HuH-7 (cell line): ENCODE measurements at regions not wholly inside any gene's neighbourhood (a gene's known extent, or its start where the extent isn't known, plus 50 kb on each side); places are given as distances from the start of the nearest gene placed in this dataset.

Source experiments
- DNase-seq: peaks from one replicate; pipeline ENCODE4 v3.0.0; 2011; ENCODE audit warnings: low spot score

DNA sequence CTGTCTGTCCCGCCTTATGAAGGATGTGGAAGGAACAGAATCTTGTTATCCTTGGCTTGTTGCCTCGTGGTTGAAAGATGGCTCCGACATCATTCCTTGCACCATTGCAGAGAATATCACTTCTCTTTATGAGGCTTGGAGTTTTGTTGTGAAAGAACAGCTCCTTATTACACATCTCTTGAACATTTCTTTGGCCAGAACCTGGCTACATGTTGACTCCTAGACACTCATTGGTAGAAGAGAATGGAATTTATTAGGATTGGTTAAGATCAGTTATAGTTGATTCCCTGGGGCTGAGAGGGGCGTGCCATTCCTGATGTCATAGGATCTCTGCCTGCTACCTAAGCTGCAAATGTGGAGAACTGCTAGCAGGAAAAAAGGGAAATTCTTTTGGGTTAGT lies 180.5 kb upstream of the CTBP2 start:
- no peak for DNase-seq

DNA sequence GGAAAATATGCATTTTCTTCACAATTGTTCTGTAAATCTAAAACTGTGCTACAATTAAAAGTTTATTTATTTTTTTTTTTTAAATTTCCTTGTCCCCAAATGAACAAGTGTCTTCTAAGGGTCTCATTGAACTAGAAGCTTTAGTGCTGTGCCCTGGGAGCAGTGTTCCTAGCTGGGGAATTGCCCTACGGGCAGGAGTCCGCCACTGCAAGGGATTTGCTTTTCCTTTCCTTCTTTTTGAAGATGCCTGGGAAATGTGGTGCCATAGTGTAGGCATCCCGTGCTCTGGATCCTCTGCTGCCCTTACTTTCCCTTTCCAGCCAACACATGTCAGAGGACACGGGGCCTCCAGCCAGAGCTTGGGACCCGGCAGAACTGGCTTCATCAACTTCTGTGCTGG lies 177.1 kb upstream of the CTBP2 start:
- no peak for DNase-seq

DNA sequence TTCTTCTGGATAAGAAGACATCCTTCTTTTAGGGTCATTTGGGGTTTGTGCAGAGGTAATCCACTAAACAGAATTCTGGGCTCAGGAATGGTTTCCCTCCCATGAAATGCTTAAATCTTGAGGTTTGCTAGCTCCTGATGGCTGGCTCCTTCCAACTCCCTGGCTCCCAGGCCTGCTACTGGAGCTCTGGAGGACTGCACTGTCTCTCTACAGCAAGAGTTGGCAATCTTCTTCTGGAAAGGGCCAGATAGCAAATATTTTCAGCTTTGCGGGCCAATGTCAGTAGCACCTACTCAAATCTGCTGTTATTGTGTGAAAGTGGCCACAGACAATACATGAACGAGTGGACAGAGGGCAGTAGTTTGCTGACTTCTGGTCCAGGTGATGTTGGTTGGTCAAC lies 174.2 kb upstream of the CTBP2 start:
- no peak for DNase-seq

DNA sequence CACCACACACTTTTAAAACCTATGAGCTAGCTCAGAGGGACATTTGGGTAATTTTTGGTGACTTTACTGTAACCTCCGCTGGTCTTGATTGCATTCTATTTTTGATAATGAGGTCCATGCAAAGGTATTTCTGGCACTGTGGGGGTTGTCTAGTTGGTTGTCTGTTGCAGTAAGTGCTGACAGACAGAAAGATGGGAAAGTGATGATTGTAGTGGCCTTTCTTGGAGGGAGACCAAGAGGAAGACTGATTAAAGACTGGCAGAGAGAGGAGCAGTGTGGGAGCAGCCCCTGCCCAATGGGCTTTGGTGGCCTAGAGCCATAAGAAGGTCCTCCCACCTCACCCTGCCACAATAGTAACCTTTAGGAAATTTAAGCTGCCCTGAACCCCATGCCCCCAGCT lies 173.4 kb upstream of the CTBP2 start:
- no peak for DNase-seq

DNA sequence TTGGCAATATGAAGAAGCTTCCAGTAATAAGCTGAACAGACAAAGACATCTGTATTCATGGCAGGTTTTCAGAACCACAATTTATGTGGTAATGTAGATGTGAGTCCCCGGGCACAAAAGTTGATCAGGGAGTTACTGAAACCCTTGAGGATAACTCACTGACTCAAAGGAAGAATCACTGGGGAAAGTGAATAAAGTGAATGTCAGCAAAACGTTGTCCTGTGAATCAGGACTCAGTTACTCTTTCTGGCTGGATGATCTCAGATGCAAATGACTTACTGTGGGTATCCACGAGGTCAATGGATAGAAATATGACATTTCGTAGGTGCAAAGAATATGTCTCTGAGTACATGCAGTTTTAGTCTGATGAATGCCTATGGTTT lies 172.8 kb upstream of the CTBP2 start:
- DNase-seq: no peak

DNA sequence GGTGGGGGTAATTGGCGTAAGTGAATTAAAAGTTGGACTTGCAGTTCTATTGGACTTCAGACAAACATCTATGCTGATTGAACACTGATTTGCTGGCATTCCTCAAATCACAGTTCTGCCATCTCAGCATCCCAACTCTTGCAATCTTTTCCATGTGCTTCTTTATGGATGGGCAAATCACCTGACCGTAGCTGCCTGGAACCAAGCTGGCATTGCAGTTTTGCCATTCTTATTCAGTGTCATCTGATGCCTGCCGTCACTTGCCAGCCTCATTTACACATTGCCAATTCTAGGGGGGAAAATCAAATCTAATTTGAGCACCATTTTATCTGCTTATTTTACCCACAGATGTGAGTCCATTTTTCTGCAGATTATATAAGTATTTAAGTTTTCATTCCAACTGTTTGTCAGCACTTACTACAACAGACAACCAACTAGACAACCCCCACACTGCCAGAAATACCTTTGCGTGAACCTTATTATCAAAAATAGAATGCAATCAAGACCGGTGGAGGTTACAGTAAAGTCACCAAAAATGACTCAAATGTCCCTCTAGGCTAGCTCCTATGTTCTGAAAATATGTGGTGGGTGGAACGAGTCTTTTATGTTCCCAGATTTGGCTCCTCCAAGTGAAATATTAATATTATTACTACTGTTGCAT lies 172.3 kb upstream of the CTBP2 start:
- DNase-seq: no peak

DNA sequence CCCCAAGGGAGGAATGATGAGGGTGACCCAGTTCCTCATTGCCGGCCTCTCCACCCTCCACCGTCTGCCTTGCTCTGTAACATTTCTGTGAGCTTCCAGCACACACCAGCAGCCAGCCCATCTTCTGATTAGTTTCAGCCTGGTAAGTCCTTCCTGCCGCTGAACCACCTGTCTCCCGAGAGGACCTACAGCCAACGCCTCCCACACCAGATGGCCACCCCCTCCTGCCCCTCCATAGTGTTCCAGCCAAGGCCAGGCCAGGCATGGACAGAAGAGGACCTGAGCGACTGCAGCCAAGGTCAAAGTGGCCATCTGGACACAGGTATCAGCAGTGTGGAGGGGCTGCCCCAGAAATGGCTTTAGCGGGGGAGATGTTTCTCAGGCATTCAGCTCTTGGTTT lies 170.7 kb upstream of the CTBP2 start:
- DNase-seq: no peak

DNA sequence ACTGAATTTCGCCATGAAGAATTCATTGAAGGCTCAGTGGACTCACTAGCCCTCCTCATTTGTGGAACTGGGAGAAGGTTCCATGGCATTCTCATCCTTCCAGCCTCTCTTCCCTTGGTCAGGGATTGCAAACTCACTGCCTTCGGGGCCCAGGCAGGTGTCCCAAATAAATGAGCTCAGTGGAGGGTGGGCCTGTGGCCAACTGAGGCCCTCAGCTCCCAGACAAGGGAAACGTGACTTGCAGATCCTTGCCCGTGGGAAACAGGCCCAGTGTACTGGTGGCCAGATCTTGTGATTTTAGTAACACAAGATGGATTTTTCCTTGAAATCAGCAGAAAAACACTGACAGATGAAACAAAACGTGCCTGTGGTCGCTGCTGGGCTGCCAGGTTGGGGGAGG lies 168.7 kb upstream of the CTBP2 start:
- no peak for DNase-seq

DNA sequence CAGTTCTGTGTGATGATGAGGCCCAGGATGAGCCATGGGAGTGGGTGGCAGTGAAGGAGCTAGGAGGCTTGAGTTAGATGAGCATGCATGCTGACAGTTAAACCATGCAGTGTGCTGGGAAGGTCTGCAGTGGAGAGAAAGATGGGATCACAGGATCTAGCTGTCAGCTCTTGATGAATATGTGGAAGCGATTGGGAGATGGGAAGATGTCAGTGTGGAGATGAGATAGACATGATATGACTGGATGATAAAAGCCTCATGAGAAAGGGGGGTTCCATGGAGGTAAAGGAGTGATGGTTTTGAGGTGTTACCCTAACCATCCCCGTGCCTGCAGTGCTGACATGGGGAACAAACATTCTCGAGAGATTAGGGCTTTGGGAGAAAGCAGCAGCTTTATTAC lies 165.0 kb upstream of the CTBP2 start:
- DNase-seq: no peak

DNA sequence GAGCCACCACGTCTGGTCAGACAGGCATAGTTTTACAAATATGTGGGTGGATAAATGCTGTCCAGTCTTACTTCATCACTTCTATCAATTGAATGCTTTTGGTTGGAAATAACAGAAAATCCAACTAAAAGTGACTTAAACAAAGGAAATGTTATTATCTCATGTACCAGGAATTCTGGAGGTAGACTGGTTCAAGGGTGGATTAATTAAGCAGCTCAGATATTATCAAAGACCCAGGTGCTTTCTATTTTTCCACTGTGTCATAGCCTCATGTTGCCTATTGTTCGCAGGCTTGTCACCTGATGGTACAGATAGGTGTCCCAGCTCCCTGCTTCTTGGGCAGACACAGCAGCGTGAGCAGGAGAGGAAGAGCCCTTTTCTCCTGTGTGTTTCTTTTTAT lies 156.1 kb upstream of the CTBP2 start:
- no peak for DNase-seq

DNA sequence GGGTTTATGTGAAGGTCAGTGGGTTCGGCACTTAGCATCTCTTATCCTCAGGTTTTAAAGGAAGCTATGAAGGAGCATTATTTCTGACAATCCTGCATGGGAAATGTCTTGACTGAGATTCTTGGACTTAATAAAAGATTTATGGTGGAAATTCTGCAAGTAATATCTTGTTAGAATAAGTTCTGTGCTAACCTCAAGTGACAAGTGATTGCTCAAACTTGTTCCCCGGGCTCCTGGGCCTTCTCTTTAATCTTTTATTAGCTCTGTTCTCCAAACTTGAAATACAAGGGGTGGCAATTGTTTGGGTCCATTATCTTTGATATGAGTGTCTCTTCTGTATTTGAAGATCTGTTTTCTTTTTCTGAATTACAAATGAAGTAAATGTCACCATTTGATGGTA lies 140.6 kb upstream of the CTBP2 start:
- DNase-seq: no peak

DNA sequence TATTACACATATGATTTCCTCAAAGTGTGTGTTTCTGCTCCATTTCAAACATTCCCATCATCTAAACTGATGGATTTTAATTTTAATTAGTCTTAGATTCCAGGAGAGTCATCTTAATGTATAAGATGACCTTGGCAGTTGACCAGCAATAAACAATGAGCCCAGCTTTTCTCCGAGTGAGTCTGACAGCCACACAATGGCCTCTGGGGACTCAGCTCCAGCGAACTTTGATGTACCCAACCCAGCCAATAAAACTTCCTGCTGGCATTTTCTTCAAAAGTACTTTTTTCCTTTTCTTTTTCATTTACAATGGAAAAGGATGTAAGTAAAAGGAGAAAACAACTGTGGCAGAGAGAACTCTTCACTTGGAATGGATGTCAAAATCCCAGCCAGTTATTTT lies 139.1 kb upstream of the CTBP2 start:
- DNase-seq: no peak

DNA sequence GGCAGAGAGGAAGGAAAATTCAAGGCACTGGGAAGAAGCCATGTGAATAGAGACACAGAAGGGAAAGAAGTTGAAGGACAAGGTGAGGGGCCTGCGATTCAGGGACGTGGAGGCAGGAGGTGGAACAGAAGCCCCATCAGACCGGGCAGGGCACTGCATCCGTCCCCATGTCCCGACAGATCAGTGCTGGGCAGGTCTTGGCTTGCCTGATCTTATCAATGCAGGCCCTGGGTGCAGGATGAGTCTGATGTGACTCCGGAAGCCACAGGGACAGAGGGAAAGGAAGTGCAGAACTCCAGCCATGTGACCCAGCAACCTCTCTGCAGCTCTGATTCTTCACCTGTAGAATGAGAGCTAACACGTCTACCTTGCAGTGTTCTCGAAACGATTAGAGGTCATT lies 136.2 kb upstream of the CTBP2 start:
- DNase-seq: no peak

DNA sequence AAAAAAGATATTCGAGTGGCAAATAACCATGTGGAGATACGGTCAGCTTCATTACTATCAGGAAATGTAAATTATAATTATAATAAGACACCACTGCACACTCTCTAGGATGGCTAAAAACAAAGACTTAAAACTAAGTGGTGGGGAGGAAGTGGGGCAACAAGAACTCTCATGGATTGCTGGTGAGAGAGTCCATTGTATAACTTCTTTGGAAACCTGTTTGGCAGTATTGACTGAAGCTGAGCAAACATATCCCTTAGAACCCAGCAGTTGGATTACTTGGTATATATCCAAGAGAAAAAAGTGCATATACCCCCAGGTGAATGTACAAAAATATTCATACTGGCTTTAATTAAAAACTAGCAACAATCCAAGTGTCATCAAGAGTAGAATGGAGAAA lies 133.7 kb upstream of the CTBP2 start:
- no peak for DNase-seq

DNA sequence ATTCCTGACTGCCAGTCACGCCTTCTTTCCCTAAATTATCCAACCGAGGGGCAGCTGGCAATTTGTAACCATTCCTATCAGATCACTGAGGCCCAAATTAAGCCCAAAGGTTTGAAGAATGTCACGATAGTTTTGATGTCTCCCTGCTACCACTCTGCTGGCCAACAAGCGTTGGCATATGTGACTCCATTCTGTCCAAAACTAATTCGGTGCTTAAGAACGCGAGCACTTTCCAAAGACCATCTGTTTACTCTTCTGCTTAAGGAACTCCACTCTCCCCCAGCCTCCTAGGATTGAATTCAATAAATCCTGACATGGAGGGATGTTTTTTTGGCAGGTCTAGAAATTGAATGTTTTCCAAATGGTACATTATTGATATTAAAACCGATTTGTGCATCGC lies 131.5 kb upstream of the CTBP2 start:
- DNase-seq: no peak

DNA sequence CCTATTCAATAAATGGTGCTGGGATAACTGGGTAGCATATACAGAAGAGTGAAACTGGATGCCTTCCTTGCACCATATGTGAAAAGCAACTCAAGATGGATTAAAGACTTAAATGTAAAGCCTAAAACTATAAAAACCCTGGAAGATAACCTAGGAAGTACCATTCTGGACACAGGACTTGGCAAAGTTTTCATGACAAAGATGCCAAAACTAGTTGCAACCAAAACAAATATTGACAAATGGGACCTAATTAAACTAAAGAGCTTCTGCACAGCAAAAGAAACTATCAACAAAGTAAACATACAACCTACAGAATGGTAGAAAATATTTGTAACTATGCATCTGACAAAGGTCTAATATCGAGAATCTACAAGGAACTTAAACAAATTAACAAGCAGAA lies 129.1 kb upstream of the CTBP2 start:
- no peak for DNase-seq

DNA sequence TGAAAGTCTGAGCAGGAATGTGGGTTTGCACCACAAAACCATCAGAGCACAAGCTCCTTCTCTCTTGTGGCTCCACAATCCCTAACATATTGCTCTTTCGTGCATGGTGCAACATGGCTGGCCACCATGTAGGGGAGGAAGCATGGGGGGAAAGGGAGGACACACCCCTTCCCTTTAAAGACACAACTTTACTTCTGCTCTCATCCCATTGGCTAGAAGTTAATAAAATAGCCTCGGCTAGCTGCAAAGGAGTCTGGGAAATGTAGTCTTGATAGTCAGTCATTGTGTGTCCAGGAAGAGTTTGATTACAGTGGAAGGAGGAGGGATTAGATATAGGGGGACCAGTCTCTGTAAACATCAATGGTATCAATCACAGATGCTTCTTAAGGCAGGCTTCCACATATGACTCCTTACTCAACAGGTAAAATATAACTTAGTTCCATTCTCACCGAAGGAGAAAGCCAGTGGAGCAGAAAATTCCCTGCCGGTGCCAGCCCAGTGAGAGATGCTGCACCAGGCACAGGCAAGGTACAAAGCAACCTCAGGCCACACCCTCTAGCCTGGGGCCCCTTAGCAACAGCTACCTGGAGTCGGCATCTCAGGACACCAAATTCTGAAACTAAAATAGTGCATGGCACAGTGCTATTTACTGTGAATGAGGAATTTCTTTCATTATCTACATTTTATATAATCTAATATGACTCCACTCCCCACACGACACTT lies 124.7 kb upstream of the CTBP2 start:
- DNase-seq: no peak

DNA sequence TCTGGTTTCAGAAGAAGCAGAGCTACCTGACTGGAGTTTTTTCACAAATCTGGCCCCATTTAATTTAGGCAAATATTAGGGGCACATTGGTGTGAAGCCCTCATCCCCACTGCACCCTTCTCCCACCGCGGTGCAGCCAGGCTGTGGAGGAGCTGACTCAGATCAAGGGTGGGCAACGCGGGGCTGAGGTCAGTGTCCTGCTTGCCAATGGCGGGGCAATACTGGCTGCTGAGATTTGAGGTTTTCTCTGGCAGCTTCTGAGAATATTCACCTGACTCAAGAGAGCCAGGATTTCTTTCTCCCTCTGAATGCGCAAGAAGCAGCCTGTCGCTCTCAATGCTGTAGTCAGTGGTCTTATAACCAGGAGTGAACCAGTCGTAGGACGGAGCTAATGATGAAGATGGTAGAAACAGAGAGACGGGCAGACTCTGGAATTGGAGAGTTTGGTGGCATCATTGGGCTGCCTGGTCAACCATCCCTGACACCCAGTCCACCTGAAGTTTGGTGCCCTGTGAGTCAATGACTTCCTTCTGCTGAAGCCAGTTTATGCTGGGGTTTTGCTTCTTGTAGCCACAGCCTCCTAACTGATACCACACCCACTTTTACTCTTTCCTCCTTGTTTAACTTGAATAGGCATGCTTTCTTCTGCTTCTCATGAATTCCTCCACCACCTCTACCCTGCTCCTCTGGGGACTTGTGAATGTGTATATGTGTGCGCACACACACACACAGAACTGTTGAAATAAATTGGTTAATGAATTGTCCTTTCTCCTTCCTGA lies 123.7 kb upstream of the CTBP2 start:
- DNase-seq: no peak

DNA sequence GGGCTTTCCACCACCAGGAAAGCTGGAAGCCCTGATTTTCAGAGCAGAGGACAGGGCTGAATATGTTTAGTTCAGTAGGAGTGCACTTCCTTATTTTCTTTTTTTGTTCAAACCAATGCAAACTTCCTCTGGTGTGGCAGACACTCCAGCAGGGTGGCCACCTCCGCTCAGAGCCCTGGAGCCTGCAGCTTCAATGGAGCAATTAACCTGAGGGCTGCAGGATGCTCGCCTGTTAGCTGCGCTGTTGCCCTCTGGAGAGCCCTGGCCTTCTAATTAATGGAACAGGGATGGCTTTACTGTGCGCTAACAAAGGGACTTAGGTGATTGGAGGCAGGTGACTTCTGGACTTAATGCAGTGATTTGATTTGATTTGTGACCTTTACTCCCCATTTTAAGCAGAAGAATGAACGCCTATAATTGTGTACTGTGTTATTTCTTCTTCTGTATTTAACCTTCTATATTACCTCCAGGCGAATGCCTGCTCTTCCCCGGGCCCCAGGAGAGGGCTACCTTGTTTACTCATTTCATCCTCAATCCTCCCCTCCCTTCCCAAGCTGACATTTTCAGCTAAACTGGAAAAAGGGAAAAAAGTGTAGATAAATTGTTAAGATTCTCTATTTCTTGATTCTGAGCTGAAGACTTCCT lies 123.0 kb upstream of the CTBP2 start:
- DNase-seq: no peak

DNA sequence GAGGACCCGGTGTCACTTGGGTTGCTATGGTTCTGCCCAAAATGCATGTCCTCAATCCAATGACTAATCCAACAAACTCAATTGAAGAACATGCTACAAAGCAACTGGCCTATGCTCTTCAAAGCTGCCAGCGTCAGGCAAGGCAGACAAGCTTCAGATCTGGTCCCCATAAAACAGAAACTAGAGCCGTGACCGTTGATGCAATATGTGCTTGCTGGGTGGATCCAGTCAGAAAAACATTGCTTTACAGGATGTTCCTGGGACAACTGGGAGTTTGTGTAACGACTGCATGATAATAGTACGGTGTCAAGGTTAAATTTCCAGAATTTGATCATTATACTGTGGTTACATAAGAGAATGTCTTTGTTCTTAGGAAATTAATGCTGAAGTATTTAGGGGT lies 120.7 kb upstream of the CTBP2 start:
- DNase-seq: no peak

DNA sequence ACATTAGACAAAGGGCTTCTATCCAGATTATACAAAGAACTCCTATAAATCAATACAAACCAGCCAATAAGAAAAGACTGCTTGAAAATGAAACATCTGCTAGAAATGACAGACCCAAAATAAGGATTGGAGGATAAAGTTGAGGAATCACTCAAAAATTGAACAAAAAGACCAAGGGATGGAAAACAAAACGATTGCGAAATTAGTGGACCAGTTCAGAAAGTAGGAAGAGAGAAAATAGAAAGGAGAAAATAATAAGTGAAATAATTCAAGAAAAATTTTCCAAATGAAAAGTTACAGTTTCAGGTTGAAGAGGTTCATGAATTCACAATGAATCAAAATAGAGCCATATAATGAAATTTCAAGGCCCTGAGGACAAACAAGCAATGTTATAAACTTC lies 115.8 kb upstream of the CTBP2 start:
- DNase-seq: no peak

DNA sequence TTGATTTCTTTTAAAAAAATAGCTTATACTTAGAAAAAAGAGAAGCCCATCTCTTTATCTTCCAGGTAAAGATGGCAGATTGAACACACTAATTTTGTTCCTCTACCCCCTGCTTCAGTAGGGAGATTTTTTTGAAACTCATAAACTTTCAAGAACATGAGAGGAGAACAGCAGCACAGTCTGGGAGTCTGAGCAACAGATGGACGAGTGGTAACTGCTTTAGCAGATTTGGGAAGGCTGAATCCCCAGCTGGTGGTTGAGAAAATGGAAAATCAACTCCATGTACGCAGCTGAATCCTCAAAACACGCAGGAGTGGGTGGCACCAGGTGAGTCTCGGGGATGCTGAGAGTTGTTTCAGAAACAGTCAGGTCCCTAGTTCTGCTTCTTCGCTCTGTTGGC lies 114.6 kb upstream of the CTBP2 start:
- DNase-seq: no peak

DNA sequence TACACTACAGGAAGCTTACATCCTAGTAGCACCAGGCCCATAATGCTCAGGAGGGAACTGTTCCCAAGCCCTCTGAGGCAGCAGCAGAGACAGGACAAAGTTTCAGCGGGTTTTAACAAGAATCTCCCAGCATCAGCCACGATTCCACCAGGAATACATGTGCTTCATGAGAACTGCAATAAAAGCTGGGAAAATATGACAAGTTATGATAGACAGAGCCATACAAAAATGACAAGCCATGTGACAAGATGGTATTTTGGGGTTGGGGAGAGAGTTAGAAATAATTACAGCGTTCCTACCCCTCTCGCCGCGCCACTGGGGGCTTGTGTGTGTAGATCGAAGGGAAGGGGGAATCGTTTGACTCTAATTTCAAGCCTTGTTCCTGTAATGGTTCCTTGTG lies 112.7 kb upstream of the CTBP2 start:
- DNase-seq: no peak
